Natural killer cell (primary cell): ENCODE measurements at regions not wholly inside any gene's neighbourhood (a gene's known extent, or its start where the extent isn't known, plus 50 kb on each side); places are given as distances from the start of the nearest gene placed in this dataset.

Experiments
- ATAC-seq, 3 donors: fragments of 150-1000 bp in 2 of 3; fragments of 200-7000 bp in 1 of 3; cut with Tn5 transposase; 1 replicate in 1 of 3; 2 replicates in 2 of 3; pipeline ENCODE4 v1.10.0; 2021; ENCODE audit warnings: mild to moderate bottlenecking in 2 of 3, moderate library complexity in 2 of 3
- DNase-seq, 2 donors: peaks; one replicate each; pipeline versions ENCODE4 v3.0.0 to v3.0.0-alpha.2; 2013 to 2021; ENCODE audit warnings: mixed read lengths in 1 of 2
- H3K27ac ChIP-seq: one replicate; pipeline ENCODE4 v1.5.1; 2013; ENCODE audit warnings: mild to moderate bottlenecking, low read length
- H3K27me3 ChIP-seq: one replicate; pipeline ENCODE4 v1.6.1; 2013; ENCODE audit warnings: low read length; ENCODE audit not compliant: control insufficient read depth, insufficient read depth
- H3K36me3 ChIP-seq: one replicate; pipeline ENCODE4 v1.6.1; 2013; ENCODE audit warnings: low read length; ENCODE audit not compliant: control insufficient read depth, insufficient read depth
- H3K4me1 ChIP-seq: one replicate; pipeline ENCODE4 v1.6.1; 2013; ENCODE audit warnings: low read length; ENCODE audit not compliant: control insufficient read depth, insufficient read depth
- H3K4me3 ChIP-seq: one replicate; pipeline ENCODE4 v1.5.1; 2013; ENCODE audit warnings: low read length
- H3K9me3 ChIP-seq: one replicate; pipeline ENCODE4 v1.6.1; 2013; ENCODE audit warnings: low read length; ENCODE audit not compliant: control insufficient read depth, insufficient read depth
- H3K27ac Mint-ChIP-seq, 2 donors: one replicate each; pipeline ENCODE4 v1.8.0; 2022; ENCODE audit warnings: mild to moderate bottlenecking in 2 of 2, mixed read lengths in 2 of 2, moderate library complexity in 1 of 2
- H3K27me3 Mint-ChIP-seq, 2 donors: one replicate each; pipeline ENCODE4 v1.8.0; 2022; ENCODE audit warnings: low read depth in 2 of 2, mixed read lengths in 2 of 2
- H3K36me3 Mint-ChIP-seq: one replicate; pipeline ENCODE4 v1.8.0; 2022; ENCODE audit warnings: mixed read lengths
- H3K4me1 Mint-ChIP-seq, 2 donors: one replicate each; pipeline ENCODE4 v1.8.0; 2022; ENCODE audit warnings: mixed read lengths in 2 of 2
- H3K4me3 Mint-ChIP-seq: one replicate; pipeline ENCODE4 v1.8.0; 2022; ENCODE audit warnings: mild to moderate bottlenecking, moderate library complexity, mixed read lengths
- H3K9me3 Mint-ChIP-seq, 2 donors: one replicate each; pipeline ENCODE4 v1.8.0; 2022; ENCODE audit warnings: mixed read lengths in 2 of 2
- CTCF ChIP-seq: fragments of 200-600 bp; IDR thresholded peaks from one replicate; pipeline ENCODE4 v1.8.0; 2022; ENCODE audit warnings: antibody characterized with exemption
- WGBS: methylation state at CpG from one replicate; pipeline ENCODE4 v1.1.7; 2013; ENCODE audit warnings: missing lambda C conversion rate; ENCODE audit not compliant: insufficient coverage; 5-methylcytosine and 5-hydroxymethylcytosine counted together
- intact Hi-C: fragments of 100-400 bp; cut with micrococcal nuclease; formaldehyde crosslinking; loops from one replicate; pipeline ENCODE4 v1.14.2; 2022

DNA sequence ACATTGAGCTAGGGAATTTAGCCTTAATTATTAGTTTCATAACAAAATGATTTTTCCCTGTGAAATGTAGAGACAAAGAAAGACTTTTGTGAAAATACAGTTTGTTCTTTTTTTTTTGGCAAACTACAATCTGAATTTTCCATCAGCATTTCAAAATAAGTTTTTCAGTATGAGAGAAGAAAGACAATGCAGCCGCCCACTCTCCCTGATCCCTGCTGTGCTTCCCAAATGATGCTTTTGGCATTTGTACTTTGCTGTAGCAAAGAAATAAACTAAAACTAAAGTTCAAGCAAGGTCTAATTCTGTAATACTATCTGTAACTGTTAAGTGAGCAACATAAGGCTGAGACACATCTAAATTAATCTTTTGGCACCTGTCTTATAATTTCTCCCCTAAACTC lies 782.2 kb downstream of the VGLL3 start:
- Histone ChIP-seq H3K36me3 (no peaks in the 10 kb centered on the region), H3K27me3 (no peaks in the 10 kb centered on the region), H3K27ac (no peak overlapping the region), H3K4me3 (no peak overlapping the region), H3K9me3 (no peaks in the 10 kb centered on the region), H3K4me1 (no peaks in the 10 kb centered on the region)
- no peaks in the 10 kb centered on the region for H3K4me1 Mint-ChIP-seq
- DNase-seq = no peak
- 71% methylated on average over 1 of the region's 1 CpG for WGBS
- intact Hi-C loops = no loop called here
- peaks cover 9 to 19% of the 10 kb centered on the region in 2 donors for H3K9me3 Mint-ChIP-seq
- no peaks in the 10 kb centered on the region for H3K36me3 Mint-ChIP-seq
- no peaks in the 10 kb centered on the region for H3K27me3 Mint-ChIP-seq
- TF ChIP-seq CTCF = no peak
- no peak for ATAC-seq
- H3K4me3 Mint-ChIP-seq = no peak overlapping the region
- no peak overlapping the region for H3K27ac Mint-ChIP-seq

GRCh38 chr3:86182606-86183005 lies 808.3 kb downstream of the VGLL3 start:
- Histone ChIP-seq H3K27me3 (no peaks in the 10 kb centered on the region), H3K9me3 (peaks cover 11% of the 10 kb centered on the region), H3K4me1 (no peaks in the 10 kb centered on the region), H3K27ac (no peak overlapping the region), H3K4me3 (no peak overlapping the region), H3K36me3 (no peaks in the 10 kb centered on the region)
- no peak overlapping the region for H3K4me3 Mint-ChIP-seq
- no peaks in the 10 kb centered on the region for H3K4me1 Mint-ChIP-seq
- H3K36me3 Mint-ChIP-seq = peaks cover 15% of the 10 kb centered on the region
- intact Hi-C loops = no loop called here
- 94% methylated on average over 1 of the region's 2 CpGs for WGBS
- no peak for TF ChIP-seq CTCF
- H3K27ac Mint-ChIP-seq = no peak overlapping the region
- DNase-seq (no peak), ATAC-seq (no peak)
- H3K27me3 Mint-ChIP-seq = no peaks in the 10 kb centered on the region
- H3K9me3 Mint-ChIP-seq = peaks cover 21 to 25% of the 10 kb centered on the region in 2 donors

DNA sequence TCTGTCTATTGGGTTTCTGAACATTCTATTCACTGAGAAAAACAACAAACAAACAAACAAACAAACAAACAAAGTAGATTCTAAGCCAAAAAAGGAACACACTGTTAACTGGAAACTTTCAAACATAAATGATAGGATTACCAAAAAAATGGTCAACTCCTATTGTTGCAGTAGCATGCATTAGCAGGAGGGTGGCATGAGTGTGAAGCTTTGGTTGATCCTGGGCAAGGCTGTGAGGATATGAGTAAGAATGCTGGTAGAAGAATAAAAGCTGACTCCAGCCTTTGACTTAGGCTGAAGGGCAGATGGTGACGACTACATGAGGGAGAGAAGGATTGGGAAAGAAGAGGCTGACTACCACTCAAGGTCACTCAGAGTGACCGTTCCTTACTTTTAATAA lies 810.3 kb downstream of the VGLL3 start:
- Mint-ChIP-seq H3K27ac (no peak overlapping the region), H3K36me3 (peaks cover 14% of the 10 kb centered on the region), H3K27me3 (no peaks in the 10 kb centered on the region), H3K4me3 (no peak overlapping the region), H3K9me3 (peaks cover 15 to 19% of the 10 kb centered on the region in 2 donors), H3K4me1 (no peaks in the 10 kb centered on the region)
- no peaks in the 10 kb centered on the region for H3K4me1 ChIP-seq
- no peak overlapping the region for H3K27ac ChIP-seq
- DNase-seq (no peak), ATAC-seq (no peak)
- intact Hi-C loops = no loop called here
- no peak overlapping the region for H3K4me3 ChIP-seq
- peaks cover 11% of the 10 kb centered on the region for H3K9me3 ChIP-seq
- no peak for TF ChIP-seq CTCF
- no peaks in the 10 kb centered on the region for H3K27me3 ChIP-seq
- WGBS = 55% methylated on average over 1 of the region's 2 CpGs
- no peaks in the 10 kb centered on the region for H3K36me3 ChIP-seq

DNA sequence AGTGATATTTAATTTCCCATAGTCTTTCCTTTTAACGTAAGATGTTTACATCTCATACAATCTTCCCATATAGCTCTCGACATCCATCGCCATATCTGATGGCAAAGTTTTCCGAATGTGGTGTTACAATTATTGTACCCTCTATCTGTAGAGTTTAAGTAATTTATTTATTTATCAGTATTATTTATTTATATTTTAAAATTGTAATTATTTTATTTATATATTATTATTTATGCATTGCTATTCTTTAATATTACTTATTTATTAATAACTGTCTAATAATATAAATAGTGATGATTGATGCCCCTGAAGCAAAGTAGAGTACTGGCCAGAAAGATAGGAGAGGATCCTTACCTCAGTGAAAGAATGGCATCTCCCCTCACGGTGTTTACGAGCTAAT lies 812.9 kb downstream of the VGLL3 start:
- H3K4me3 Mint-ChIP-seq = no peak overlapping the region
- no peak overlapping the region for H3K27ac Mint-ChIP-seq
- peaks cover 13 to 18% of the 10 kb centered on the region in 2 donors for H3K9me3 Mint-ChIP-seq
- no peaks in the 10 kb centered on the region for H3K27me3 ChIP-seq
- WGBS = 100% methylated on average over 2 of the region's 6 CpGs
- H3K36me3 ChIP-seq = no peaks in the 10 kb centered on the region
- H3K4me3 ChIP-seq = no peak overlapping the region
- no peak for ATAC-seq
- no peaks in the 10 kb centered on the region for H3K4me1 ChIP-seq
- no peaks in the 10 kb centered on the region for H3K36me3 Mint-ChIP-seq
- no peak for TF ChIP-seq CTCF
- peaks cover 2% of the 10 kb centered on the region for H3K9me3 ChIP-seq
- no peak overlapping the region for H3K27ac ChIP-seq
- intact Hi-C loops = no loop called here
- DNase-seq = no peak
- no peaks in the 10 kb centered on the region for H3K27me3 Mint-ChIP-seq
- no peaks in the 10 kb centered on the region for H3K4me1 Mint-ChIP-seq
